SK-N-SH treated with all-trans-retinoic acid at 6 μM for 48 hours (cell line): ENCODE measurements at regions not wholly inside any gene's neighbourhood (a gene's known extent, or its start where the extent isn't known, plus 50 kb on each side); places are given as distances from the start of the nearest gene placed in this dataset.

Experiments used
- GLIS3 ChIP-seq: fragments of 250-450 bp; sonication (Bioruptor Pico); IDR thresholded peaks from 2 replicates; pipeline ENCODE4 v1.5.0; 2020; ENCODE audit warnings: mild to moderate bottlenecking, moderate library complexity
- PATZ1 ChIP-seq: fragments of 250-450 bp; sonication (Bioruptor Pico); IDR thresholded peaks from 2 replicates; pipeline ENCODE4 v1.8.0; 2020; ENCODE audit warnings: mild to moderate bottlenecking, moderate library complexity, borderline replicate concordance
- ZNF565 ChIP-seq: fragments of 450-650 bp; formaldehyde crosslinking; conservative IDR thresholded peaks from 2 replicates; pipeline ENCODE4 v1.5.0; 2020; ENCODE audit warnings: low read depth, mild to moderate bottlenecking, moderate library complexity

GRCh38 chr3:145244327-145244726 is 916.7 kb downstream of the PLOD2 start:
- no peak for TF ChIP-seq ZNF565 (CRISPR knock-in tag)
- no peak for TF ChIP-seq GLIS3
- no peak for TF ChIP-seq PATZ1 (CRISPR knock-in tag)
